GM19438 (cell line): ENCODE measurements at regions not wholly inside any gene's neighbourhood (a gene's known extent, or its start where the extent isn't known, plus 50 kb on each side); places are given as distances from the start of the nearest gene placed in this dataset.

ENCODE experiments used
- ATAC-seq: cut with Tn5 transposase; IDR thresholded peaks from one replicate; pipeline ENCODE4 v1.9.1; 2021; ENCODE audit warnings: low read depth; ENCODE audit not compliant: unreplicated experiment

DNA sequence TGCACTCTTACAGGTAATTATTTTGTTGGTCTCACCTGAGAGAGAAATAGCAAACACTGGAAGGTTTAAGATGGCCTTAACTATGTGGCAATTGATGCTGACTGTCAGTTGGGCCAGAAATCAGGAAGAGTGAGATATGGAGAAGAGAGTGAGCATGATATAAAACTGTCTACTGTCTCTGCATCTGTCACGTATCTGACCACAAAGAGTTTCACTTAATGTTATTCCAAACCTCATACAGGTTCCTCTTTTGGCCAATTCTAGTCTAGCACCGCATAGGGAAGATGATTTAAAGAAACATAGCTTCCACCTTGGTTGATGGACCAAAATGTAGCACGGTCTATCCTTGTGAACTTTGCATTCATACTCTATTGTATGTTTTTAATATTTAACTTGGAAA, 381.0 kb upstream of the BOD1L1 start:
- no peak for ATAC-seq

GRCh38 chr4:14018191-14018853, 390.8 kb upstream of the BOD1L1 start:
- ATAC-seq, result no peak

DNA sequence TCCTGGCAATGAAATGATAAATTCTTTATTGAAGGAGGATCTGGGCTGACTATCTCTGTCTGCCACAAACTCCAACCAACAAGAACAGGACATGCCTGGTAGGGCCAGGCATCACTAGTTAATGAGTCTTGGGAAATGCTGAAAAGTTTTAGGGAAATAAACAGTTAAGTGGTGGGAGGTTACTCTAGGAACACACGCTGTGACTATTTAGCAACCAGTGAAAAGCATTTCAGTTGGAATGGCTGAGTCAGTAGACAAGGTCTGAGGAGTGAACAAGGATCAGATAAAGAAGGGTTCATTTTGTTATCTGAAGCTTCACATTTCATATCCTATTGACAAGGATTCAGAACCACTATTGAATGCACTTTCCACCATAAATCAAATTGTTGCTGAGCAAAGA, 394.9 kb upstream of the BOD1L1 start:
- no peak for ATAC-seq

DNA sequence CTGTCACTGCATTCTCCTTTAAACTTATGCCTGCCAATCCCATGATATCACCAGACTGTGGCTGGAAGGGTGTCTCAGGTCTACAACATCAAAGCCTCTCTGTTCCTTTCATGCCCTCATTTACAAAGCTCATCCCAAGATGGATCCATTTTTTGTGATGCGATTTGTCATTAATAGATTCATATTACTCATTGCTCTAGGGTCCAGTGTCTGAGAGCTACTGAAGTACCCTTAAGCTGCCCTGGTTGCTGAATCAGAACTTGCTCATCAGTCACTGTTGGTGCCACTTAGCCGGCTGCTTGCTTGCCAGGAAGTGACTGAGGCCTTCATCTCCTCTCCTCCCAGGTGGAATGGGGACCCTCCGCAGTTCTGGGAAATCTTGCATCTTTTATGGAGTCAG, 395.5 kb upstream of the BOD1L1 start:
- no peak for ATAC-seq

DNA sequence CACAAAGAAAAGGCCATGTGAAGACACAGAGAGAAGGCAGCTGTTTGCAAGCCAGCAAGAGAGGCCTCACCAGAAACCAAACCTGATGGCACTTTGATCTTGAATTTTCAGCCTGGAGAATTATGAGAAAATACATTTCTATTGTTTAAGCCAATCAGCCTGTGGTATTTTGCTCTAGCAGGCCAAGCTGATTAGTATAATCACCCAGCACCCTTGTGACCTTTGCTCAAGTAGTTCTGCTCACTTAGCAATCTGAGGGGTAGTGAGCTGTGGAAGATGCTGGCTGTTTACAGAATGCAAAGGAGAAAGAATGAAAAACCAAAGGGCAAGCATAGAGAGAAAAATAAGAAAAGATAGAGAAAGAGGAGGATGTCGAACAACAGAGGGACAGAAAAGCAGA, 396.4 kb upstream of the BOD1L1 start:
- no peak for ATAC-seq

DNA sequence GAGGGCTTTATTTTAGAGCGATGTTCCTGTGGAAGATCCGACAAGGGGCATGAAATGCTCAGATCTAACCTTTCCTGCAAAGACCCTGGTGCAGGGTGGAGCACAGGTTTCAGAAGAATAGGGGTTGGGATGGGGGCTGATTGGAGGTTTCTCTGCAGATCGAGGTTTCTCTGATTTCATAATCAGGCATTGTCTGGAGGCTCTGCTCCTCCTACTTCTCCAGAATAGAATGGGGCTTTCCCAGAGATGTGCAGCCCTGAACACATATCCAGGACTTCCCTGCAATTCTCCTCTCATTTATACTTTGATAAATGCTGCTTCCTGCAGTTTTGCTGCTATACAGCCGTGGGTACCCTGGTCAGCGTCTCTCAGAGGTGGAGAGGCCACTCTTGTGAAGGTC, 397.6 kb upstream of the BOD1L1 start:
- no peak for ATAC-seq

GRCh38 chr4:14025891-14026290, 398.4 kb upstream of the BOD1L1 start:
- ATAC-seq, result no peak

DNA sequence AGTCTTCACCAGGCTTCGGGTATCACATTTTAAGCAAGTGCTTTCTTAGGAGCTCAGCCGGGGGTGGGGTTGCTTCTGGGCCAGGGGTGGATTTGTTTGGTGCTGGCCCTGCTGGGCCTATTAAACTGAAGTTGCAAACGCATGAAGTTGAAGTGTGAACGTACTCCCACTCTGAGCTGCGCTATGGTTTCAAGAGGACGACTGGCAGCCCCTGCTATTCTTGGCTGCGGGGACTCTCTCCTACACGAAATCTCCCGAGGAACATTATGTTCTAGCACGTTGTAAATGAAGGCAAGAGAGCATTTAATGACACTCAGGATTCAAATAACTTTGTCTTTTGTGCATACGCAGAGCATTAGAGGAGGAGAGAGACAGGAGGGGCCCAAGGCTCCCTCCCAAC, 401.3 kb upstream of the BOD1L1 start:
- no peak for ATAC-seq

DNA sequence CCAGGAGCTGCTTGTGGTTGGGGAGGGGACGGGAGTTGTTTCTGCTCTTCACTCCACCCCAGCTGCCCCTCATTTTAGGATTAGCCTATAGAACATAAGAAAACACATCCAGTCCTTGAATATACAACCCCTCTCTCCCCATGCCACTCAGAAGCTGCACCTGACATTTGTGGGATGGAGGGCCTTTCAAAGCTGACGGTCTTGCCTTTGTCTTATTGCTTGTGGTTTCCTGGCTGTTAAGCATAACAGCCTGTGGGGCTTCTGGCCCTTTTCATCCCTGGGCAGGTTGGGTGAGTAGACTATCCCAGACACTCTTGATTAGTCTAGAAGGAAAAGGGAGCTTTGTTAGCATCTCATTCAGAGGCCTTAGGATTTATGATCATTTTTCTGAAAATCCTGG, 407.6 kb upstream of the BOD1L1 start:
- ATAC-seq, result no peak

DNA sequence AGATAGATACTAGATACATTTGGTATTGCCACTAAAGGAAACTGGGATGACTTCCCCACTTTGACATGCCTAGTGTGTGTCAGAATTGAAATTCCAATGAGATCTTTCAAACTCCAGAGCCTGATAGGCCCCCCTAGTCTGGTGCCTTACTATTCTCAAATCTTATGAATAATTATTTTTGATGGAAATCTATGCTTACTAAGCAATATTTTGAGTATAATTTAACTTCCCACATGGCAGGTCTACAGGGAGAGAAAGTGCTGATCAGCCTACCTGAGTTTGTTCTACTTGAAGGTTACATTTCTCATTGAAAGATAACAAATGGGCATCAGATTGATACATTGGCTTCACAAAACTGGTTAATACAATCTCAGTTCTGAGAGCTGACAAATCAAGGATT, 415.7 kb upstream of the BOD1L1 start:
- no peak for ATAC-seq

GRCh38 chr4:14046642-14047041, 419.1 kb upstream of the BOD1L1 start:
- ATAC-seq, result no peak

GRCh38 chr4:14047840-14048239, 420.3 kb upstream of the BOD1L1 start:
- no peak for ATAC-seq

DNA sequence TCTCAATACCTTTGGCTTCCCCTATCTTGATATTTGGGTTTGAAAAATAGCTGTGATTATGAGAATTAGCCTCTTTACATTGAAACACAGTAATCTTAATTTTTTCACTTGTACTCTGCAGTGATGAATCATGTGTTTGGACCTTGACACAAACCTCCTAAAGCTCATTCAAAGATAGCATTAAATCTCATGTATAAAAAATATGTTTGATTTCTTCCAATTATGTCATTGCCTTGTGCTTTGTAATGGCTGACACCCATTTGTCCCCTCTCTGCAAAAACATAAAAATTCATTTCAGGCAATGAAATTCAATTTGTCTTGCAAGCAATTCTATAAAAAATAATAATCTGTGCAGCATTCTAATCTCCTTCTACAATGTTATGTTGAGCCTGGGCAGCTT, 422.4 kb upstream of the BOD1L1 start:
- no peak for ATAC-seq

- ATAC-seq, result no peak
Observed at GRCh38 chr4:14053291-14053690, 425.8 kb upstream of the BOD1L1 start.

DNA sequence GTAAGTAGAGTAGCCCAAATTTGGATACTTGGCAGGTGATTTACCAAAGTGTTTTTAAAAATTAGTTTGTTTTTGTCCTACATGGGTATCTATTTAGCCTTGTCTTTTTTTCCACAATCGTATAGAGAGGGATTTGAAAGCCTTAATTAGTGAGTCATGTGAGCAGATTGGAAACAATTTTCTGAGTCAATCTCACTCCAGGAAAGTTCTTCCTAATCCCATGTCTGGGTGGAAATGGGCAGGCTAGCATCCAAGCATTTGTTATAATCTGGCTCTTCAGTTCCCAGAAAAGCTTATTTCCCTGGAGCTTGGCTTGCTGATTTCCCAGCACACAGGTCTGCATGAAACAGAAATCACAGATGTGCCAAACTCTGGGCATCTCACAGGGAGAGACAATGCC, 426.9 kb upstream of the BOD1L1 start:
- no peak for ATAC-seq

DNA sequence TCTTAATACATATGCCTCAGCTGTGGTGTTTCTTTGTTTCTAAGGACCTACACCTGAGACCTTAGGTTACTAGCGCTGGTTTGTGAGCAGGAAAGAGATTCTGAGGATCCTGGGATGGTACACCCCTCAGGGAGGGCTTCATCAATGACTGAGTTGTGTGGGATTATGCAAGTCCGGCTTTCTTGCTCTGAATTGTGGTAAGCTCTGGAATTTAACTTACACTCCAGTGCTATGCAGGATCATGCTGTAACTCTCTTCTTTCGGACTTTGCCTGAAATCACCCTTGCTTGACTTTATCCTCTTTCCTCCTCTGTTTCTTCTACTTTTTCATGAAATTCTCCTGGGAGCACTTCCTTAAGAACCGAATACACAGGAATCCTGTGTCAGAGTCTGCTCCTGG, 431.5 kb upstream of the BOD1L1 start:
- ATAC-seq, result no peak

- ATAC-seq, result no peak
Observed at GRCh38 chr4:14064984-14065383, 437.5 kb upstream of the BOD1L1 start.

DNA sequence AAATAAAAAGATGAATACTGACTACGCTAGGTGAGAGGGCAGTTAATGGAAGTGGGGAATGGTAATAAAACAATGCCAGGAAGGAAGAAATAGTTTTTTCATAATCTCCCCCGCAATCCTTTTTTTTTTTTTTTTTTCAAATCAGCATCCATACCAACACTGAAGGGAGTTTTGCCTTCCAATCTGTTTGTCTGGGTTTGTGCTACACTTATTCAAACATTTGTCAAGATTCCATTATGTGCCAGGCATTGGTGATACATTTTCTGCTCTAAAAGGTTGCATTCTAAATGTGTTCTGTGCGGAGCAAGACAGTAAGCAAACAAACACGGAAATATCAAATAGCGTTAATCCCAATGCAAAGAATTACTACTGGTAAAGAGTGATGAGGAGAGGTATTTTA, 437.9 kb upstream of the BOD1L1 start:
- no peak for ATAC-seq

GRCh38 chr4:14066979-14067378, 439.5 kb upstream of the BOD1L1 start:
- no peak for ATAC-seq

DNA sequence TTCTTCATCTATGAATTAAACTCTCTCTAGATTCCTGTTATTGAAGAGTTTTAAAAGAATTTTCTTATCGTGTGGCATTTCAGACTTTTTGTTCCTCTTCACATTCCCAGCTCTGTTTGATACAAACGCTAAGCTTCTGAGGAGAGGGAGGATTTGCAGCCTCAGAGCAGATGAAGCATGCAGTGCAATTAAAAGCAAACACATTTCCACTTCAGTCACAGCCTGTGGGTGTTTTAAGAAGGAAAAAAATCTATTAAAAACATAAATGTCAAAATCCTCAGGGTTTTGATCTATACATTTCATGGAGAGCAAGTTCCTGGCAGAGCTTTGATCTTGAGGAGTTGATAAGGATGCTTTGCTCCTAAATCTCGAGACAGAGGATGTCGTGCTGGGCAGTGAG, 442.4 kb upstream of the BOD1L1 start:
- ATAC-seq, result no peak

- ATAC-seq, result no peak
Observed at GRCh38 chr4:14070289-14070880, 442.9 kb upstream of the BOD1L1 start.

DNA sequence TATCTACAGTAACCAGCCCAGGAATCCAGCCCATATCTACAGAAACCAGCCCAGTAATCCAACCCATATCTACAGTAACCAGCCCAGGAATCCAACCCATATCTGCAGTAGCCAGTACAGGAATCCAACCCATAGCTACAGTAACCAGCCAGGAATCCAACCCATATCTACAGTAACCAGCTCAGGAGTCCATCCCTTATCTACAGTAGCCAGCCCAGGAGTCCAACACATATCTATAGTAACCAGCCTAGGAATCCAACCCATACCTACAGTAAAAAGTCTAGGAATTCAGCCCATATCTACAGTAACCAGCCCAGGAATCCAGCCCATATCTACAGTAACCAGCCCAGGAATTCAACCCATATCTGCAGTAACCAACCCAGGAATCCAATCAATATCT, 445.0 kb upstream of the BOD1L1 start:
- ATAC-seq, result no peak

GRCh38 chr4:14076776-14077175, 449.3 kb upstream of the BOD1L1 start:
- ATAC-seq, result no peak
